K562 (cell line): ENCODE measurements at regions not wholly inside any gene's neighbourhood (a gene's known extent, or its start where the extent isn't known, plus 50 kb on each side); places are given as distances from the start of the nearest gene placed in this dataset.

Experiments
- ATAC-seq: fragments of 200-7000 bp; cut with Tn5 transposase; 3 replicates; pipeline ENCODE4 v1.9.1; 2020; ENCODE audit warnings: moderate library complexity
- BruUV-seq: library from RNA; stranded (reverse); fragments of 400-500 nt; replicated peaks from 2 replicates; lab custom pipeline; 2021; lab: Mats Ljungman, UMichigan
- CTCF ChIA-PET: fragments of 300-600 bp; formaldehyde crosslinking; extraction: SDS; loops from one replicate; lab custom pipeline; 2021; ENCODE audit warnings: low intra/inter-chr PET ratio; lab: Yijun Ruan, JAX
- POLR2A ChIA-PET: fragments of 300-600, 350-650 bp; sonication (Branson Sonifier 250); formaldehyde crosslinking; extraction: SDS; loops from one replicate; lab custom pipeline; 2021; ENCODE audit warnings: antibody characterized with exemption, inconsistent platforms; lab: Yijun Ruan, JAX
- DNase-seq, 4 experiments: peaks; one replicate each; pipeline versions ENCODE4 v3.0.0 to v3.0.0-alpha.2; 2011 to 2018; ENCODE audit warnings: low spot score in 3 of 4, mixed read lengths in 3 of 4; ENCODE audit errors: extremely low read depth in 1 of 4
- FAIRE-seq: peaks from 2 replicates; lab custom pipeline; 2011; peaks lifted over from hg19 to GRCh38; lab: Jason Lieb, UNC
- H2AFZ ChIP-seq: 2 replicates; pipeline ENCODE4 v1.6.0; 2011; ENCODE audit warnings: low read depth, low read length, control low read depth, inconsistent platforms
- H3K27ac ChIP-seq: fragments of 200-600 bp; 3 replicates; pipeline ENCODE4 v1.8.0; 2011; ENCODE audit warnings: low read depth, mild to moderate bottlenecking, control low read depth, inconsistent platforms, low read length, moderate library complexity, mixed read lengths; ENCODE audit errors: extremely low read depth
- H3K27me3 ChIP-seq, 2 experiments: fragments of 300-600 bp in 1 of 2; 2 replicates in 1 of 2; 3 replicates in 1 of 2; pipeline versions ENCODE4 v1.6.0 to v1.8.0; 2011; ENCODE audit warnings: inconsistent platforms in 2 of 2, low read length in 2 of 2, mild to moderate bottlenecking in 1 of 2, mixed read lengths in 1 of 2, moderate library complexity in 1 of 2; ENCODE audit not compliant: control insufficient read depth in 2 of 2, insufficient read depth in 2 of 2
- H3K36me3 ChIP-seq: fragments of 300-600 bp; 3 replicates; pipeline ENCODE4 v1.8.0; 2011; ENCODE audit warnings: mild to moderate bottlenecking, low read length, inconsistent platforms; ENCODE audit not compliant: control insufficient read depth, insufficient read depth
- H3K4me1 ChIP-seq, 2 experiments: fragments of 200-600 bp in 1 of 2; replicated peaks in 1 of 2; 2 replicates in 1 of 2; 3 replicates in 1 of 2; pipeline versions ENCODE4 v1.5.1 to v1.8.0; 2011; ENCODE audit warnings: inconsistent platforms in 2 of 2, low read length in 2 of 2, mild to moderate bottlenecking in 1 of 2, mixed read lengths in 1 of 2, moderate library complexity in 1 of 2; ENCODE audit not compliant: control insufficient read depth in 2 of 2, insufficient read depth in 2 of 2
- H3K4me2 ChIP-seq: 2 replicates; pipeline ENCODE4 v1.6.1; 2011; ENCODE audit warnings: low read length, control low read depth, inconsistent platforms, mixed read lengths; ENCODE audit not compliant: insufficient read depth
- H3K4me3 ChIP-seq: fragments of 200-600 bp; sonication (generic), shearing (Covaris generic); 2 replicates; pipeline ENCODE4 v1.5.1; 2016; ENCODE audit warnings: control low read depth, inconsistent platforms
- H3K79me2 ChIP-seq: fragments of 200-600 bp; 3 replicates; pipeline ENCODE4 v1.8.0; 2011; ENCODE audit warnings: low read length, inconsistent platforms; ENCODE audit not compliant: control insufficient read depth, insufficient read depth
- H3K9ac ChIP-seq, 2 experiments: 2 replicates each; pipeline versions ENCODE4 v1.6.0 to v1.6.1; 2011; ENCODE audit warnings: low read depth in 2 of 2, low read length in 2 of 2, control low read depth in 1 of 2, inconsistent platforms in 1 of 2, mild to moderate bottlenecking in 1 of 2, mixed read lengths in 1 of 2; ENCODE audit not compliant: insufficient read depth in 1 of 2
- H3K9me1 ChIP-seq: one replicate; pipeline ENCODE4 v1.6.0; 2011; ENCODE audit warnings: inconsistent platforms, mild to moderate bottlenecking, low read length, moderate library complexity; ENCODE audit not compliant: control insufficient read depth, insufficient read depth
- H3K9me3 ChIP-seq: replicated peaks from 2 replicates; pipeline ENCODE4 v1.5.1; 2011; ENCODE audit warnings: low read depth, low read length, inconsistent platforms; ENCODE audit not compliant: control insufficient read depth, insufficient read depth
- H4K20me1 ChIP-seq: replicated peaks from 2 replicates; pipeline ENCODE4 v1.6.1; 2011; ENCODE audit warnings: low read length, inconsistent platforms, mixed read lengths; ENCODE audit not compliant: control insufficient read depth, insufficient read depth
- CREBBP ChIP-seq: IDR thresholded peaks from one replicate; pipeline ENCODE4 v1.6.1; 2012; ENCODE audit warnings: low read depth, mild to moderate bottlenecking, control low read depth, inconsistent platforms, low read length
- CTCF ChIP-seq, 3 experiments: IDR thresholded peaks in 2 of 3; conservative IDR thresholded peaks in 1 of 3; 2 replicates each; pipeline ENCODE4 v1.5.1; 2011 to 2012; ENCODE audit warnings: low read length in 3 of 3, mild to moderate bottlenecking in 3 of 3, control low read depth in 2 of 3, improper control_type of control experiment in 1 of 3, inconsistent platforms in 1 of 3, low read depth in 1 of 3, mixed read lengths in 1 of 3, moderate library complexity in 1 of 3; ENCODE audit not compliant: insufficient read depth in 2 of 3
- GATA2 ChIP-seq: sonication (generic); formaldehyde crosslinking; IDR thresholded peaks from 2 replicates; pipeline ENCODE4 v1.4.0; 2020; ENCODE audit warnings: mild to moderate bottlenecking, missing genetic modification reagents
- KDM1A ChIP-seq, 2 experiments: fragments of 450-650 bp; IDR thresholded peaks; 2 replicates each; pipeline ENCODE4 v1.6.1; 2016; ENCODE audit warnings: mild to moderate bottlenecking in 2 of 2
- MAFG ChIP-seq: fragments of 450-650 bp; conservative IDR thresholded peaks from 2 replicates; pipeline ENCODE4 v1.6.1; 2016; ENCODE audit warnings: missing genetic modification characterization, missing compliant biosample characterization
- RAD21 ChIP-seq, 2 experiments: fragments of 250-450 bp in 1 of 2; fragments of 450-650 bp in 1 of 2; sonication (Bioruptor Pico) in 1 of 2; formaldehyde crosslinking in 1 of 2; IDR thresholded peaks in 1 of 2; conservative IDR thresholded peaks in 1 of 2; 2 replicates each; pipeline versions ENCODE4 v1.4.0 to v1.8.0; 2020 to 2022; ENCODE audit warnings: mild to moderate bottlenecking in 2 of 2, moderate library complexity in 1 of 2
- RBM22 ChIP-seq: fragments of 200-400 bp; formaldehyde crosslinking; IDR thresholded peaks from 2 replicates; pipeline ENCODE4 v1.6.1; 2018; ENCODE audit warnings: low read length, low read depth; ENCODE audit not compliant: poor library complexity, severe bottlenecking
- TAF7 ChIP-seq: fragments of 450-650 bp; IDR thresholded peaks from 2 replicates; pipeline ENCODE4 v1.6.1; 2016; ENCODE audit warnings: missing genetic modification characterization, missing compliant biosample characterization
- ZNF316 ChIP-seq: fragments of 450-650 bp; IDR thresholded peaks from 2 replicates; pipeline ENCODE4 v1.6.1; 2016
- WGBS: fragments of 100-300 bp; shearing (Covaris generic); methylation state at CpG from one replicate; pipeline ENCODE4 v1.1.6; 2016; ENCODE audit warnings: low coverage, mixed read lengths; ENCODE audit not compliant: insufficient coverage; ENCODE audit errors: missing lambda C conversion rate; 5-methylcytosine and 5-hydroxymethylcytosine counted together
- in situ Hi-C: fragments of 300-500 bp; cut with MboI; formaldehyde crosslinking; loops from 4 replicates; pipeline ENCODE4 v1.15.0; 2018; ENCODE audit warnings: inconsistent platforms, mixed read lengths
- intact Hi-C: fragments of 100-400 bp; cut with micrococcal nuclease; formaldehyde crosslinking; loops from 2 replicates; pipeline ENCODE4 v1.14.2; 2022
- TF ChIP-seq, protein P1 (sequence below): fragments of 450-650 bp; IDR thresholded peaks from 2 replicates; pipeline ENCODE4 v1.6.1; 2016; ENCODE audit warnings: mild to moderate bottlenecking, moderate library complexity

DNA sequence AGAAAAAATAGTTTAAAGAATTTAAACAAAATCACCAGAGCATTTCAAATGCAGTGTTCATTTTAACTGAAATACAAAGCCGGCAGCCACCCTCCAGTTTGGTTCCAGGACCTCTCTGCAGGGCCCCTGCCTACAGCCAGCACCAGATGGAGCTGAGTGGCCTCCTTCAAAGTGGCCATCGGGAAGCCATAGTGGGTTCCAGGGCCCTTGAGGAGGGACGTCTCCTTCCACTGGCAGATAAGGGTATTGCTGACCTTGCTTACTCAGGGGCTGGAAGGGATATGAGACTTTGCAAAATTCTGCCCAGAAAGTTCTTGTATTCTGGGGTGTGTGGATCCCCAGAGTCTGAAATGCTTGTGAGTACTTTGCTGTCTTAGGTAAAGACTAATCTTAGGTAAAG is 205.2 kb upstream of the APCDD1 start:
- Histone ChIP-seq H3K4me2 (no peak overlapping the region), H3K9me1 (no peaks in the 10 kb centered on the region), H3K36me3 (no peaks in the 10 kb centered on the region), H3K27ac (no peak overlapping the region), H3K4me1 (no peaks in the 10 kb centered on the region), H3K79me2 (no peaks in the 10 kb centered on the region), H3K9ac (no peak overlapping the region), H3K27me3 (peaks cover 44 to 52% of the 10 kb centered on the region in 2 experiments), H2AFZ (no peak overlapping the region), H3K9me3 (no peaks in the 10 kb centered on the region), H4K20me1 (no peaks in the 10 kb centered on the region), H3K4me3 (no peak overlapping the region)
- intact Hi-C loops (loop anchor here (10.0 kb wide), 1 partner anchor 274 kb away; no protein-coding TSS in a partner anchor), in situ Hi-C loops (no loop called here)
- 0% methylated on average over 3 of the region's 3 CpGs for WGBS
- CTCF ChIA-PET: no interaction called here
- POLR2A ChIA-PET: interaction anchor here (0.5 to 1.3 kb wide), 2 partner anchors 9 to 18 kb away, joined by 3 to 4 read pairs; no protein-coding TSS in a partner anchor
- no TSS peak for BruUV-seq
- DNase-seq (peak in 2 of 4 experiments; percentile 27 to 28), ATAC-seq (peak; percentile 85), FAIRE-seq (no peak)
- TF ChIP-seq KDM1A (IDR thresholded peaks at IDR 0.05) (no peak), RBM22 (no peak), ZNF316 (peak; percentile 41; the same call in 1 of the 2 replicates), MAFG (tag) (0 out of 2 replicates have a peak, but pooled peaks have one; percentile 34), GATA2 (CRISPR knock-in tag) (no peak), CTCF (IDR thresholded peaks at IDR 0.05 in 2 of 3, conservative IDR thresholded peaks at IDR 0.05 in 1 of 3; ENCODE audit: insufficient read depth in 2 of 3, low read depth in 1 of 3, low read length in 3 of 3) (peak; percentile 23 to 70 (median 42); a peak in 5 of 6 replicates), CREBBP (no peak), RAD21 (CRISPR knock-in tag; conservative IDR thresholded peaks at IDR 0.05 in 1 of 2, IDR thresholded peaks at IDR 0.05 in 1 of 2) (peak; percentile 29 to 62), TAF7 (tag) (no peak)
- TF ChIP-seq, protein P1, sequence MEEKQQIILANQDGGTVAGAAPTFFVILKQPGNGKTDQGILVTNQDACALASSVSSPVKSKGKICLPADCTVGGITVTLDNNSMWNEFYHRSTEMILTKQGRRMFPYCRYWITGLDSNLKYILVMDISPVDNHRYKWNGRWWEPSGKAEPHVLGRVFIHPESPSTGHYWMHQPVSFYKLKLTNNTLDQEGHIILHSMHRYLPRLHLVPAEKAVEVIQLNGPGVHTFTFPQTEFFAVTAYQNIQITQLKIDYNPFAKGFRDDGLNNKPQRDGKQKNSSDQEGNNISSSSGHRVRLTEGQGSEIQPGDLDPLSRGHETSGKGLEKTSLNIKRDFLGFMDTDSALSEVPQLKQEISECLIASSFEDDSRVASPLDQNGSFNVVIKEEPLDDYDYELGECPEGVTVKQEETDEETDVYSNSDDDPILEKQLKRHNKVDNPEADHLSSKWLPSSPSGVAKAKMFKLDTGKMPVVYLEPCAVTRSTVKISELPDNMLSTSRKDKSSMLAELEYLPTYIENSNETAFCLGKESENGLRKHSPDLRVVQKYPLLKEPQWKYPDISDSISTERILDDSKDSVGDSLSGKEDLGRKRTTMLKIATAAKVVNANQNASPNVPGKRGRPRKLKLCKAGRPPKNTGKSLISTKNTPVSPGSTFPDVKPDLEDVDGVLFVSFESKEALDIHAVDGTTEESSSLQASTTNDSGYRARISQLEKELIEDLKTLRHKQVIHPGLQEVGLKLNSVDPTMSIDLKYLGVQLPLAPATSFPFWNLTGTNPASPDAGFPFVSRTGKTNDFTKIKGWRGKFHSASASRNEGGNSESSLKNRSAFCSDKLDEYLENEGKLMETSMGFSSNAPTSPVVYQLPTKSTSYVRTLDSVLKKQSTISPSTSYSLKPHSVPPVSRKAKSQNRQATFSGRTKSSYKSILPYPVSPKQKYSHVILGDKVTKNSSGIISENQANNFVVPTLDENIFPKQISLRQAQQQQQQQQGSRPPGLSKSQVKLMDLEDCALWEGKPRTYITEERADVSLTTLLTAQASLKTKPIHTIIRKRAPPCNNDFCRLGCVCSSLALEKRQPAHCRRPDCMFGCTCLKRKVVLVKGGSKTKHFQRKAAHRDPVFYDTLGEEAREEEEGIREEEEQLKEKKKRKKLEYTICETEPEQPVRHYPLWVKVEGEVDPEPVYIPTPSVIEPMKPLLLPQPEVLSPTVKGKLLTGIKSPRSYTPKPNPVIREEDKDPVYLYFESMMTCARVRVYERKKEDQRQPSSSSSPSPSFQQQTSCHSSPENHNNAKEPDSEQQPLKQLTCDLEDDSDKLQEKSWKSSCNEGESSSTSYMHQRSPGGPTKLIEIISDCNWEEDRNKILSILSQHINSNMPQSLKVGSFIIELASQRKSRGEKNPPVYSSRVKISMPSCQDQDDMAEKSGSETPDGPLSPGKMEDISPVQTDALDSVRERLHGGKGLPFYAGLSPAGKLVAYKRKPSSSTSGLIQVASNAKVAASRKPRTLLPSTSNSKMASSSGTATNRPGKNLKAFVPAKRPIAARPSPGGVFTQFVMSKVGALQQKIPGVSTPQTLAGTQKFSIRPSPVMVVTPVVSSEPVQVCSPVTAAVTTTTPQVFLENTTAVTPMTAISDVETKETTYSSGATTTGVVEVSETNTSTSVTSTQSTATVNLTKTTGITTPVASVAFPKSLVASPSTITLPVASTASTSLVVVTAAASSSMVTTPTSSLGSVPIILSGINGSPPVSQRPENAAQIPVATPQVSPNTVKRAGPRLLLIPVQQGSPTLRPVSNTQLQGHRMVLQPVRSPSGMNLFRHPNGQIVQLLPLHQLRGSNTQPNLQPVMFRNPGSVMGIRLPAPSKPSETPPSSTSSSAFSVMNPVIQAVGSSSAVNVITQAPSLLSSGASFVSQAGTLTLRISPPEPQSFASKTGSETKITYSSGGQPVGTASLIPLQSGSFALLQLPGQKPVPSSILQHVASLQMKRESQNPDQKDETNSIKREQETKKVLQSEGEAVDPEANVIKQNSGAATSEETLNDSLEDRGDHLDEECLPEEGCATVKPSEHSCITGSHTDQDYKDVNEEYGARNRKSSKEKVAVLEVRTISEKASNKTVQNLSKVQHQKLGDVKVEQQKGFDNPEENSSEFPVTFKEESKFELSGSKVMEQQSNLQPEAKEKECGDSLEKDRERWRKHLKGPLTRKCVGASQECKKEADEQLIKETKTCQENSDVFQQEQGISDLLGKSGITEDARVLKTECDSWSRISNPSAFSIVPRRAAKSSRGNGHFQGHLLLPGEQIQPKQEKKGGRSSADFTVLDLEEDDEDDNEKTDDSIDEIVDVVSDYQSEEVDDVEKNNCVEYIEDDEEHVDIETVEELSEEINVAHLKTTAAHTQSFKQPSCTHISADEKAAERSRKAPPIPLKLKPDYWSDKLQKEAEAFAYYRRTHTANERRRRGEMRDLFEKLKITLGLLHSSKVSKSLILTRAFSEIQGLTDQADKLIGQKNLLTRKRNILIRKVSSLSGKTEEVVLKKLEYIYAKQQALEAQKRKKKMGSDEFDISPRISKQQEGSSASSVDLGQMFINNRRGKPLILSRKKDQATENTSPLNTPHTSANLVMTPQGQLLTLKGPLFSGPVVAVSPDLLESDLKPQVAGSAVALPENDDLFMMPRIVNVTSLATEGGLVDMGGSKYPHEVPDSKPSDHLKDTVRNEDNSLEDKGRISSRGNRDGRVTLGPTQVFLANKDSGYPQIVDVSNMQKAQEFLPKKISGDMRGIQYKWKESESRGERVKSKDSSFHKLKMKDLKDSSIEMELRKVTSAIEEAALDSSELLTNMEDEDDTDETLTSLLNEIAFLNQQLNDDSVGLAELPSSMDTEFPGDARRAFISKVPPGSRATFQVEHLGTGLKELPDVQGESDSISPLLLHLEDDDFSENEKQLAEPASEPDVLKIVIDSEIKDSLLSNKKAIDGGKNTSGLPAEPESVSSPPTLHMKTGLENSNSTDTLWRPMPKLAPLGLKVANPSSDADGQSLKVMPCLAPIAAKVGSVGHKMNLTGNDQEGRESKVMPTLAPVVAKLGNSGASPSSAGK: no peak
